Esophagus muscularis mucosa (tissue), 4 donors: ENCODE measurements at regions not wholly inside any gene's neighbourhood (a gene's known extent, or its start where the extent isn't known, plus 50 kb on each side); places are given as distances from the start of the nearest gene placed in this dataset.

Experiments
- DNase-seq: peaks from one replicate; pipeline ENCODE4 v3.0.0-alpha.2; 2017; ENCODE audit errors: extremely low spot score
- H3K27ac ChIP-seq, 4 donors: fragments of 200-600 bp; sonication (generic); replicated peaks in 1 of 4; 1 replicate in 3 of 4; 2 replicates in 1 of 4; pipeline ENCODE4 v1.5.1; 2016 to 2019; ENCODE audit warnings: mild to moderate bottlenecking in 1 of 4
- H3K27me3 ChIP-seq, 4 donors: fragments of 200-600 bp; sonication (generic); one replicate each; pipeline versions ENCODE4 v1.5.1 to v1.6.0; 2016 to 2019
- H3K36me3 ChIP-seq, 4 donors: fragments of 200-600 bp; sonication (generic); one replicate each; pipeline ENCODE4 v1.5.1; 2016 to 2019
- H3K4me1 ChIP-seq, 4 donors: fragments of 200-600 bp; sonication (generic); one replicate each; pipeline ENCODE4 v1.5.1; 2016 to 2019
- H3K4me3 ChIP-seq, 4 donors: fragments of 200-600 bp; sonication (generic); 1 replicate in 2 of 4; 2 replicates in 2 of 4; pipeline ENCODE4 v1.5.1; 2016 to 2019; ENCODE audit warnings: mild to moderate bottlenecking in 4 of 4, moderate library complexity in 1 of 4
- H3K9me3 ChIP-seq, 4 donors: fragments of 200-600 bp; sonication (generic); 1 replicate in 3 of 4; 2 replicates in 1 of 4; pipeline ENCODE4 v1.5.1; 2016 to 2019
- EP300 ChIP-seq: sonication (generic); formaldehyde crosslinking; IDR thresholded peaks from one replicate; pipeline ENCODE4 v1.6.1; 2017; ENCODE audit warnings: antibody characterized with exemption
- POLR2A ChIP-seq: fragments of 450-650 bp; IDR thresholded peaks from one replicate; pipeline ENCODE4 v1.6.1; 2017; ENCODE audit warnings: antibody characterized with exemption, moderate library complexity, mild to moderate bottlenecking, low read depth
- POLR2AphosphoS5 ChIP-seq, 2 donors: sonication (generic); formaldehyde crosslinking; IDR thresholded peaks; one replicate each; pipeline ENCODE4 v1.6.1; 2017; ENCODE audit warnings: antibody characterized with exemption in 2 of 2
- whole genome bisulfite sequencing: methylation state at CpG from one replicate; pipeline ENCODE4 v1.1.5; 2018; 5-methylcytosine and 5-hydroxymethylcytosine counted together
- intact Hi-C: fragments of 100-400 bp; cut with DNase I; formaldehyde crosslinking; loops from one replicate; pipeline ENCODE4 v1.15.1; 2023
- TF ChIP-seq, protein P1 (sequence below), 3 experiments: fragments of 200-600 bp in 2 of 3; fragments of 450-650 bp in 1 of 3; sonication (generic) in 2 of 3; IDR thresholded peaks; one replicate each; pipeline ENCODE4 v1.5.1; 2017 to 2019; ENCODE audit warnings: antibody characterized with exemption in 3 of 3, mild to moderate bottlenecking in 2 of 3, moderate library complexity in 1 of 3

DNA sequence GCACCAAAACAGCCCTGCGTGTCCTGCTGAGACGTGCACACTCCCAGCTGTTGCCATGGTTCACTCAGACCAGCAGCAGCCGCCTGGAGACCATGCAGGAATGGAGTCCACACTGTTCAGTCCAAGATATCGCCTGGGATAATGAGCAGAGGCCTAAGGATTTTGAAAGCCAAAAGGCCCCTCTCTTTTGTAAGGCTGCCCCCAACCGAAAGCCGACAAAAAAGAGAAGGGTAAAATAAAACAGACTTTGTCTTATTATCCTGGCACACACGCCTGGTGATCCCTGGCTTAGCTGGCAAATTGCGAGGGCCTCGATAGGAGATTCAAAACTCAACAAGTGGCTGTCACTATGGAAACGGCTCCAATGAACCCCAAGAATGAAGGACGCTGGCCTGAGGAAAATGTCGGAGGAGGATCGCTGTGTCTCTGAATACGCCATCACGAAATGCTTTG is 263.6 kb downstream of the SKIDA1 start:
- intact Hi-C loops, result no loop called here
- Histone ChIP-seq H3K27me3 (no peaks in the 10 kb centered on the region), H3K36me3 (no peaks in the 10 kb centered on the region), H3K4me1 (no peaks in the 10 kb centered on the region), H3K27ac (no peak overlapping the region), H3K4me3 (no peak overlapping the region), H3K9me3 (no peaks in the 10 kb centered on the region)
- no peak for DNase-seq
- WGBS, result 86% methylated on average over 15 of the region's 15 CpGs
- TF ChIP-seq, protein P1, sequence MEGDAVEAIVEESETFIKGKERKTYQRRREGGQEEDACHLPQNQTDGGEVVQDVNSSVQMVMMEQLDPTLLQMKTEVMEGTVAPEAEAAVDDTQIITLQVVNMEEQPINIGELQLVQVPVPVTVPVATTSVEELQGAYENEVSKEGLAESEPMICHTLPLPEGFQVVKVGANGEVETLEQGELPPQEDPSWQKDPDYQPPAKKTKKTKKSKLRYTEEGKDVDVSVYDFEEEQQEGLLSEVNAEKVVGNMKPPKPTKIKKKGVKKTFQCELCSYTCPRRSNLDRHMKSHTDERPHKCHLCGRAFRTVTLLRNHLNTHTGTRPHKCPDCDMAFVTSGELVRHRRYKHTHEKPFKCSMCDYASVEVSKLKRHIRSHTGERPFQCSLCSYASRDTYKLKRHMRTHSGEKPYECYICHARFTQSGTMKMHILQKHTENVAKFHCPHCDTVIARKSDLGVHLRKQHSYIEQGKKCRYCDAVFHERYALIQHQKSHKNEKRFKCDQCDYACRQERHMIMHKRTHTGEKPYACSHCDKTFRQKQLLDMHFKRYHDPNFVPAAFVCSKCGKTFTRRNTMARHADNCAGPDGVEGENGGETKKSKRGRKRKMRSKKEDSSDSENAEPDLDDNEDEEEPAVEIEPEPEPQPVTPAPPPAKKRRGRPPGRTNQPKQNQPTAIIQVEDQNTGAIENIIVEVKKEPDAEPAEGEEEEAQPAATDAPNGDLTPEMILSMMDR (IDR thresholded peaks at IDR 0.05), result no peak

- H3K4me3 ChIP-seq, result no peak overlapping the region
- H3K9me3 ChIP-seq, result no peaks in the 10 kb centered on the region
- H3K4me1 ChIP-seq, result no peaks in the 10 kb centered on the region
- no peaks in the 10 kb centered on the region for H3K27me3 ChIP-seq
- H3K36me3 ChIP-seq, result no peaks in the 10 kb centered on the region
- 69% methylated on average over 11 of the region's 11 CpGs for WGBS
- intact Hi-C loops, result no loop called here
- no peak for TF ChIP-seq POLR2AphosphoS5 (IDR thresholded peaks at IDR 0.05)
- no peak for TF ChIP-seq POLR2A
- no peak for TF ChIP-seq EP300
- TF ChIP-seq, protein P1 (IDR thresholded peaks at IDR 0.05), result no peak
- H3K27ac ChIP-seq, result no peak overlapping the region
- DNase-seq, result no peak
These were observed 264.9 kb downstream of the SKIDA1 start for GRCh38 chr10:21260506-21261149.

GRCh38 chr10:21260066-21260465 is 265.4 kb downstream of the SKIDA1 start:
- Histone ChIP-seq H3K27ac (no peak overlapping the region), H3K36me3 (no peaks in the 10 kb centered on the region), H3K9me3 (no peaks in the 10 kb centered on the region), H3K27me3 (no peaks in the 10 kb centered on the region), H3K4me3 (no peak overlapping the region), H3K4me1 (no peaks in the 10 kb centered on the region)
- intact Hi-C loops, result no loop called here
- TF ChIP-seq, protein P1 (IDR thresholded peaks at IDR 0.05), result no peak
- TF ChIP-seq POLR2AphosphoS5 (IDR thresholded peaks at IDR 0.05), result no peak
- TF ChIP-seq POLR2A, result no peak
- TF ChIP-seq EP300, result no peak
- DNase-seq, result no peak
- 85% methylated on average over 6 of the region's 6 CpGs for WGBS

GRCh38 chr10:21257919-21258318 is 267.6 kb downstream of the SKIDA1 start:
- Histone ChIP-seq H3K36me3 (no peaks in the 10 kb centered on the region), H3K27ac (no peak overlapping the region), H3K9me3 (no peaks in the 10 kb centered on the region), H3K4me1 (no peaks in the 10 kb centered on the region), H3K27me3 (no peaks in the 10 kb centered on the region), H3K4me3 (no peak overlapping the region)
- TF ChIP-seq EP300 (no peak), POLR2A (no peak)
- no peak for DNase-seq
- 90% methylated on average over 2 of the region's 2 CpGs for WGBS
- intact Hi-C loops, result no loop called here

DNA sequence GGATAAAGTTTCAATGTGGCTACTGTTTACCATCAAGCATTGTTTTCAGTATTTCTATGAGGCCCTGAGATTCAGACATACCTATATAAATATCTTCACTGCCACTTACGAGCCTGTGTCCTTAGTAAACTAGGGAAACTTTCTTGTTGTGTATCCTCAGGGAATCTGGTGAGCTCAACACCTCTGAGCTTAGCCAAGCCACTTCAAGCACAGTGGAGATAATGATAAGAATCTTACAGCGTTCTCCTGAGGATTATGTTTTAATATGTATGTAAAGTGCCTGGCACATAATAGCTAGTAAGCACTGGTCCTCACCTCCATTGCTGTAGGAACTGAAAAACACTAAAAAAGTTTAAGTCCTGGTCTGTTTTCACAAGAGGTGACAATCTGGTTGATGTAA is 268.3 kb downstream of the SKIDA1 start:
- TF ChIP-seq, protein P1 (IDR thresholded peaks at IDR 0.05), result no peak
- no peak for TF ChIP-seq POLR2AphosphoS5 (IDR thresholded peaks at IDR 0.05)
- Histone ChIP-seq H3K4me1 (no peaks in the 10 kb centered on the region), H3K27me3 (no peaks in the 10 kb centered on the region), H3K4me3 (no peak overlapping the region), H3K27ac (no peak overlapping the region), H3K36me3 (no peaks in the 10 kb centered on the region), H3K9me3 (no peaks in the 10 kb centered on the region)
- DNase-seq, result no peak
- 93% methylated on average over 2 of the region's 2 CpGs for WGBS
- intact Hi-C loops, result no loop called here
